Endothelial cell of umbilical vein (primary cell): ENCODE measurements at regions not wholly inside any gene's neighbourhood (a gene's known extent, or its start where the extent isn't known, plus 50 kb on each side); places are given as distances from the start of the nearest gene placed in this dataset.

Source experiments
- CTCF ChIP-seq, 2 donors: IDR thresholded peaks; 1 replicate in 1 of 2; 2 replicates in 1 of 2; pipeline ENCODE4 v1.5.1; 2011; ENCODE audit warnings: low read length in 2 of 2, mild to moderate bottlenecking in 2 of 2, moderate library complexity in 2 of 2, control low read depth in 1 of 2, inconsistent platforms in 1 of 2, low read depth in 1 of 2; ENCODE audit not compliant: insufficient read depth in 1 of 2; ENCODE audit errors: extremely low read depth in 1 of 2
- MYC ChIP-seq: IDR thresholded peaks from one replicate; pipeline ENCODE4 v1.6.1; 2011; ENCODE audit warnings: mild to moderate bottlenecking, low read depth, low read length
- POLR2AphosphoS5 ChIP-seq: IDR thresholded peaks from 2 replicates; pipeline ENCODE4 v1.6.1; 2012; ENCODE audit warnings: low read depth, mild to moderate bottlenecking, control low read depth, low read length, moderate library complexity; ENCODE audit not compliant: insufficient read depth

- TF ChIP-seq CTCF (IDR thresholded peaks at IDR 0.05; ENCODE audit: extremely low read depth in 1 of 2, insufficient read depth in 1 of 2, low read depth in 1 of 2, low read length in 2 of 2) = no peak
- no peak for TF ChIP-seq POLR2AphosphoS5
- no peak for TF ChIP-seq MYC
Measured at GRCh38 chrX:42054256-42054655, 130.9 kb upstream of the CASK start.
